K562 (cell line): ENCODE measurements at regions not wholly inside any gene's neighbourhood (a gene's known extent, or its start where the extent isn't known, plus 50 kb on each side); places are given as distances from the start of the nearest gene placed in this dataset.

ENCODE experiments used
- EWSR1 ChIP-seq: fragments of 450-650 bp; IDR thresholded peaks from 2 replicates; pipeline ENCODE4 v1.6.1; 2018; ENCODE audit warnings: borderline replicate concordance, mild to moderate bottlenecking, low read depth, moderate library complexity; ENCODE audit not compliant: partially characterized antibody
- ZNF561 ChIP-seq: fragments of 450-650 bp; formaldehyde crosslinking; conservative IDR thresholded peaks from 2 replicates; pipeline ENCODE4 v1.4.0; 2020; ENCODE audit warnings: mild to moderate bottlenecking, moderate library complexity

GRCh38 chr5:167725264-167725663 lies 566.2 kb upstream of the WWC1 start:
- no peak for TF ChIP-seq ZNF561 (CRISPR knock-in tag)
- no peak for TF ChIP-seq EWSR1
